ENCODE measurements at regions not wholly inside any gene's neighbourhood (a gene's known extent, or its start where the extent isn't known, plus 50 kb on each side); places are given as distances from the start of the nearest gene placed in this dataset.

GRCh38 chr11:128130052-128130451, 457.3 kb downstream of the ETS1 start:
- no peak for ATAC-seq (replicated peaks in 6 of 8)
- no peak overlapping the region for H3K4me3 ChIP-seq
- no peak overlapping the region for H3K27ac ChIP-seq
- in situ Hi-C loops (cut with MboI; ENCODE audit: low pct_unique_long_range_greater_than_20kb in 2 of 9, low sequenced_read_pairs in 9 of 9, unreplicated experiment in 9 of 9), result no loop called here
- H3K4me1 ChIP-seq (replicated peaks in 1 of 2), result no peaks in the 10 kb centered on the region

- 37 to 100% (median 91%) methylated on average over 1 to 3 of the region's 3 CpGs for WGBS, 10 experiments
- H3K4me3 ChIP-seq, result no peak overlapping the region
- in situ Hi-C loops (cut with MboI; ENCODE audit: low pct_unique_long_range_greater_than_20kb in 2 of 9, low sequenced_read_pairs in 9 of 9, unreplicated experiment in 9 of 9), result no loop called here
- H3K4me1 ChIP-seq (replicated peaks in 1 of 2), result no peaks in the 10 kb centered on the region
- H3K27ac ChIP-seq, result no peak overlapping the region
- ATAC-seq (replicated peaks in 6 of 8), result no peak
These were observed 461.6 kb downstream of the ETS1 start for GRCh38 chr11:128125723-128126122.

- H3K4me1 ChIP-seq (replicated peaks in 1 of 2), result peaks cover 0 to 11% of the 10 kb centered on the region in 2 donors
- peak in 7 of 8 experiments; percentile 75 to 99 (median 99) for ATAC-seq (replicated peaks in 6 of 8)
- H3K27ac ChIP-seq, result no peak overlapping the region
- H3K4me3 ChIP-seq, result no peak overlapping the region
- 12 to 60% (median 47%) methylated on average over 1 to 5 of the region's 7 CpGs; no CpG with 5 or more reads in 2 of the 10 experiments for WGBS, 10 experiments
- in situ Hi-C loops (cut with MboI; ENCODE audit: low pct_unique_long_range_greater_than_20kb in 2 of 9, low sequenced_read_pairs in 9 of 9, unreplicated experiment in 9 of 9), result no loop called here
These were observed 470.5 kb downstream of the ETS1 start for GRCh38 chr11:128116885-128117284.

GRCh38 chr11:128116447-128116846, 470.9 kb downstream of the ETS1 start:
- ATAC-seq (replicated peaks in 6 of 8), result peak in 2 of 8 experiments; percentile 34 to 37
- WGBS, 10 experiments, result 7 to 85% (median 50%) methylated on average over 1 to 4 of the region's 4 CpGs; no CpG with 5 or more reads in 1 of the 10 experiments
- peak overlapping the region in 1 of 2 donors; percentile 42 for H3K27ac ChIP-seq
- in situ Hi-C loops (cut with MboI; ENCODE audit: low pct_unique_long_range_greater_than_20kb in 2 of 9, low sequenced_read_pairs in 9 of 9, unreplicated experiment in 9 of 9), result no loop called here
- no peak overlapping the region for H3K4me3 ChIP-seq
- H3K4me1 ChIP-seq (replicated peaks in 1 of 2), result peaks cover 0 to 11% of the 10 kb centered on the region in 2 donors

- Histone ChIP-seq H3K27ac (no peak overlapping the region), H3K4me3 (no peak overlapping the region), H3K4me1 (replicated peaks in 1 of 2) (no peaks in the 10 kb centered on the region)
- no peak for ATAC-seq (replicated peaks in 6 of 8)
- in situ Hi-C loops (cut with MboI; ENCODE audit: low pct_unique_long_range_greater_than_20kb in 2 of 9, low sequenced_read_pairs in 9 of 9, unreplicated experiment in 9 of 9), result no loop called here
These were observed 481.4 kb downstream of the ETS1 start for GRCh38 chr11:128105950-128106349.

- ATAC-seq (replicated peaks in 6 of 8), result no peak
- no peak overlapping the region for H3K4me3 ChIP-seq
- in situ Hi-C loops (cut with MboI; ENCODE audit: low pct_unique_long_range_greater_than_20kb in 2 of 9, low sequenced_read_pairs in 9 of 9, unreplicated experiment in 9 of 9), result no loop called here
- no peak overlapping the region for H3K27ac ChIP-seq
- no peaks in the 10 kb centered on the region for H3K4me1 ChIP-seq (replicated peaks in 1 of 2)
These were observed 481.8 kb downstream of the ETS1 start for GRCh38 chr11:128105511-128105910.

GRCh38 chr11:128103278-128103873, 484.0 kb downstream of the ETS1 start:
- H3K4me1 ChIP-seq (replicated peaks in 1 of 2), result no peaks in the 10 kb centered on the region
- 13 to 84% (median 77%) methylated on average over 2 to 4 of the region's 4 CpGs for WGBS, 10 experiments
- H3K27ac ChIP-seq, result no peak overlapping the region
- no peak overlapping the region for H3K4me3 ChIP-seq
- in situ Hi-C loops (cut with MboI; ENCODE audit: low pct_unique_long_range_greater_than_20kb in 2 of 9, low sequenced_read_pairs in 9 of 9, unreplicated experiment in 9 of 9), result no loop called here
- ATAC-seq (replicated peaks in 6 of 8), result no peak

GRCh38 chr11:128098781-128099180, 488.6 kb downstream of the ETS1 start:
- H3K4me3 ChIP-seq, result no peak overlapping the region
- 43 to 100% (median 60%) methylated on average over 1 of the region's 1 CpG; no CpG with 5 or more reads in 5 of the 10 experiments for WGBS, 10 experiments
- no peak for ATAC-seq (replicated peaks in 6 of 8)
- no peaks in the 10 kb centered on the region for H3K4me1 ChIP-seq (replicated peaks in 1 of 2)
- in situ Hi-C loops (cut with MboI; ENCODE audit: low pct_unique_long_range_greater_than_20kb in 2 of 9, low sequenced_read_pairs in 9 of 9, unreplicated experiment in 9 of 9), result no loop called here
- no peak overlapping the region for H3K27ac ChIP-seq

- in situ Hi-C loops (cut with MboI; ENCODE audit: low pct_unique_long_range_greater_than_20kb in 2 of 9, low sequenced_read_pairs in 9 of 9, unreplicated experiment in 9 of 9), result no loop called here
- Histone ChIP-seq H3K4me3 (no peak overlapping the region), H3K27ac (no peak overlapping the region), H3K4me1 (replicated peaks in 1 of 2) (no peaks in the 10 kb centered on the region)
- 17 to 100% (median 86%) methylated on average over 1 to 2 of the region's 2 CpGs; no CpG with 5 or more reads in 7 of the 10 experiments for WGBS, 10 experiments
- peak in 4 of 8 experiments; percentile 41 to 99 (median 84) for ATAC-seq (replicated peaks in 6 of 8)
These were observed 491.8 kb downstream of the ETS1 start for GRCh38 chr11:128095466-128095981.

GRCh38 chr11:128093689-128094088, 493.7 kb downstream of the ETS1 start:
- Histone ChIP-seq H3K4me3 (no peak overlapping the region), H3K27ac (no peak overlapping the region), H3K4me1 (replicated peaks in 1 of 2) (no peaks in the 10 kb centered on the region)
- ATAC-seq (replicated peaks in 6 of 8), result no peak
- WGBS, 10 experiments, result 27 to 100% (median 100%) methylated on average over 1 to 2 of the region's 2 CpGs; no CpG with 5 or more reads in 1 of the 10 experiments
- in situ Hi-C loops (cut with MboI; ENCODE audit: low pct_unique_long_range_greater_than_20kb in 2 of 9, low sequenced_read_pairs in 9 of 9, unreplicated experiment in 9 of 9), result no loop called here

GRCh38 chr11:128089962-128090361, 497.4 kb downstream of the ETS1 start:
- in situ Hi-C loops (cut with MboI; ENCODE audit: low pct_unique_long_range_greater_than_20kb in 2 of 9, low sequenced_read_pairs in 9 of 9, unreplicated experiment in 9 of 9), result no loop called here
- H3K27ac ChIP-seq, result no peak overlapping the region
- 13 to 100% (median 71%) methylated on average over 1 of the region's 1 CpG; no CpG with 5 or more reads in 1 of the 10 experiments for WGBS, 10 experiments
- no peaks in the 10 kb centered on the region for H3K4me1 ChIP-seq (replicated peaks in 1 of 2)
- no peak for ATAC-seq (replicated peaks in 6 of 8)
- no peak overlapping the region for H3K4me3 ChIP-seq

GRCh38 chr11:128086794-128087193, 500.6 kb downstream of the ETS1 start:
- in situ Hi-C loops (cut with MboI; ENCODE audit: low pct_unique_long_range_greater_than_20kb in 2 of 9, low sequenced_read_pairs in 9 of 9, unreplicated experiment in 9 of 9), result no loop called here
- 70 to 100% (median 96%) methylated on average over 1 to 2 of the region's 2 CpGs; no CpG with 5 or more reads in 3 of the 10 experiments for WGBS, 10 experiments
- ATAC-seq (replicated peaks in 6 of 8), result no peak
- no peak overlapping the region for H3K4me3 ChIP-seq
- no peaks in the 10 kb centered on the region for H3K4me1 ChIP-seq (replicated peaks in 1 of 2)
- no peak overlapping the region for H3K27ac ChIP-seq

GRCh38 chr11:128085276-128085675, 502.1 kb downstream of the ETS1 start:
- no peak for ATAC-seq (replicated peaks in 6 of 8)
- WGBS, 10 experiments, result 0 to 33% (median 15%) methylated on average over 1 of the region's 1 CpG; no CpG with 5 or more reads in 4 of the 10 experiments
- in situ Hi-C loops (cut with MboI; ENCODE audit: low pct_unique_long_range_greater_than_20kb in 2 of 9, low sequenced_read_pairs in 9 of 9, unreplicated experiment in 9 of 9), result no loop called here

GRCh38 chr11:128082574-128082973, 504.8 kb downstream of the ETS1 start:
- 20 to 100% (median 75%) methylated on average over 1 to 2 of the region's 2 CpGs for WGBS, 10 experiments
- peak in 1 of 8 experiments; percentile 17 for ATAC-seq (replicated peaks in 6 of 8)
- Histone ChIP-seq H3K4me3 (no peak overlapping the region), H3K27ac (no peak overlapping the region), H3K4me1 (replicated peaks in 1 of 2) (no peaks in the 10 kb centered on the region)
- in situ Hi-C loops (cut with MboI; ENCODE audit: low pct_unique_long_range_greater_than_20kb in 2 of 9, low sequenced_read_pairs in 9 of 9, unreplicated experiment in 9 of 9), result no loop called here

More at GRCh38 chr11:128085276-128085675, 502.1 kb downstream of the ETS1 start:
- H3K4me3 ChIP-seq, result no peak overlapping the region
- no peak overlapping the region for H3K27ac ChIP-seq
- no peaks in the 10 kb centered on the region for H3K4me1 ChIP-seq (replicated peaks in 1 of 2)
